ENCODE measurements at regions not wholly inside any gene's neighbourhood (a gene's known extent, or its start where the extent isn't known, plus 50 kb on each side); places are given as distances from the start of the nearest gene placed in this dataset.

GRCh38 chr5:29805804-29806203 is 1387.7 kb upstream of the CDH6 start:
- no peaks in the 10 kb centered on the region for H3K36me3 ChIP-seq (ENCODE audit: insufficient read depth, low read length)
- DNase-seq (ENCODE audit: insufficient read length, low spot score, missing footprints): no peak

GRCh38 chr5:29800752-29801151 is 1392.7 kb upstream of the CDH6 start:
- Histone ChIP-seq H3K27me3 (ENCODE audit: insufficient read depth, low read length) (no peaks in the 10 kb centered on the region), H3K9me3 (ENCODE audit: low read depth, low read length) (no peaks in the 10 kb centered on the region), H2AFZ (ENCODE audit: low read length) (no peak overlapping the region), H3K4me3 (ENCODE audit: insufficient read depth, low read length) (no peak overlapping the region), H3K36me3 (ENCODE audit: insufficient read depth, low read length) (no peaks in the 10 kb centered on the region), H3K4me2 (ENCODE audit: insufficient read depth, low read length) (no peak overlapping the region), H4K20me1 (ENCODE audit: insufficient read depth, low read length) (no peaks in the 10 kb centered on the region), H3K4me1 (ENCODE audit: insufficient read depth, low read length) (no peaks in the 10 kb centered on the region), H3K27ac (ENCODE audit: low read depth, low read length) (no peak overlapping the region), H3K79me2 (ENCODE audit: insufficient read depth, low read length) (no peaks in the 10 kb centered on the region)
- DNase-seq (ENCODE audit: insufficient read length, low spot score, missing footprints): no peak
- no peak for TF ChIP-seq CTCF (IDR thresholded peaks at IDR 0.05; ENCODE audit: extremely low read depth, low read depth, low read length)

More at GRCh38 chr5:29805804-29806203, 1387.7 kb upstream of the CDH6 start:
- no peak for TF ChIP-seq CTCF (IDR thresholded peaks at IDR 0.05; ENCODE audit: extremely low read depth, low read depth, low read length)
- Histone ChIP-seq H3K4me2 (ENCODE audit: insufficient read depth, low read length) (no peak overlapping the region), H3K9me3 (ENCODE audit: low read depth, low read length) (no peaks in the 10 kb centered on the region), H3K79me2 (ENCODE audit: insufficient read depth, low read length) (no peaks in the 10 kb centered on the region), H3K4me3 (ENCODE audit: insufficient read depth, low read length) (no peak overlapping the region), H2AFZ (ENCODE audit: low read length) (no peak overlapping the region), H3K27ac (ENCODE audit: low read depth, low read length) (no peak overlapping the region), H3K4me1 (ENCODE audit: insufficient read depth, low read length) (no peaks in the 10 kb centered on the region), H4K20me1 (ENCODE audit: insufficient read depth, low read length) (no peaks in the 10 kb centered on the region), H3K27me3 (ENCODE audit: insufficient read depth, low read length) (no peaks in the 10 kb centered on the region)

GRCh38 chr5:29796013-29796412 is 1397.5 kb upstream of the CDH6 start:
- H3K4me3 ChIP-seq (ENCODE audit: insufficient read depth, low read length): no peak overlapping the region
- no peak overlapping the region for H2AFZ ChIP-seq (ENCODE audit: low read length)
- H3K79me2 ChIP-seq (ENCODE audit: insufficient read depth, low read length): no peaks in the 10 kb centered on the region
- H3K27ac ChIP-seq (ENCODE audit: low read depth, low read length): no peak overlapping the region
- no peaks in the 10 kb centered on the region for H3K27me3 ChIP-seq (ENCODE audit: insufficient read depth, low read length)
- no peaks in the 10 kb centered on the region for H3K9me3 ChIP-seq (ENCODE audit: low read depth, low read length)
- no peaks in the 10 kb centered on the region for H3K4me1 ChIP-seq (ENCODE audit: insufficient read depth, low read length)
- no peaks in the 10 kb centered on the region for H4K20me1 ChIP-seq (ENCODE audit: insufficient read depth, low read length)
- DNase-seq (ENCODE audit: insufficient read length, low spot score, missing footprints): no peak
- no peaks in the 10 kb centered on the region for H3K36me3 ChIP-seq (ENCODE audit: insufficient read depth, low read length)
- no peak for TF ChIP-seq CTCF (IDR thresholded peaks at IDR 0.05; ENCODE audit: extremely low read depth, low read depth, low read length)
- H3K4me2 ChIP-seq (ENCODE audit: insufficient read depth, low read length): no peak overlapping the region

- Histone ChIP-seq H2AFZ (ENCODE audit: low read length) (no peak overlapping the region), H3K4me2 (ENCODE audit: insufficient read depth, low read length) (no peak overlapping the region), H3K4me3 (ENCODE audit: insufficient read depth, low read length) (no peak overlapping the region), H3K27ac (ENCODE audit: low read depth, low read length) (no peak overlapping the region), H3K9me3 (ENCODE audit: low read depth, low read length) (no peaks in the 10 kb centered on the region), H3K79me2 (ENCODE audit: insufficient read depth, low read length) (no peaks in the 10 kb centered on the region), H4K20me1 (ENCODE audit: insufficient read depth, low read length) (no peaks in the 10 kb centered on the region), H3K4me1 (ENCODE audit: insufficient read depth, low read length) (no peaks in the 10 kb centered on the region), H3K27me3 (ENCODE audit: insufficient read depth, low read length) (no peaks in the 10 kb centered on the region), H3K36me3 (ENCODE audit: insufficient read depth, low read length) (no peaks in the 10 kb centered on the region)
- no peak for TF ChIP-seq CTCF (IDR thresholded peaks at IDR 0.05; ENCODE audit: extremely low read depth, low read depth, low read length)
- no peak for DNase-seq (ENCODE audit: insufficient read length, low spot score, missing footprints)
Measured at GRCh38 chr5:29795096-29795652, 1398.3 kb upstream of the CDH6 start.

All from osteoblast (primary cell).